ENCODE measurements at regions not wholly inside any gene's neighbourhood (a gene's known extent, or its start where the extent isn't known, plus 50 kb on each side); places are given as distances from the start of the nearest gene placed in this dataset.

GRCh38 chr4:162972661-162973330 lies 193.9 kb downstream of the NAF1 start:
- TF ChIP-seq CTCF (IDR thresholded peaks at IDR 0.05; ENCODE audit: insufficient read depth, low read length, poor library complexity, severe bottlenecking), result no peak
- TF ChIP-seq EZH2phosphoT487 (conservative IDR thresholded peaks at IDR 0.05; ENCODE audit: low read length), result no peak

Measured in SU-DHL-6 (cell line).